Activated naive CD4-positive, alpha-beta T cell (primary cell): ENCODE measurements at regions not wholly inside any gene's neighbourhood (a gene's known extent, or its start where the extent isn't known, plus 50 kb on each side); places are given as distances from the start of the nearest gene placed in this dataset.
"Not testable (repeated sequence)": the region's sequence is repeated elsewhere in the genome, so short reads cannot be mapped to it uniquely, and the experiment has no call there.

Experiments used
- DNase-seq, 4 experiments: peaks; one replicate each; lab custom pipeline; 2025; lab: John Stamatoyannopoulos, UW

- no peak for DNase-seq
Observed at GRCh38 chr10:124213471-124213870, 120.1 kb upstream of the CHST15 start.

DNA sequence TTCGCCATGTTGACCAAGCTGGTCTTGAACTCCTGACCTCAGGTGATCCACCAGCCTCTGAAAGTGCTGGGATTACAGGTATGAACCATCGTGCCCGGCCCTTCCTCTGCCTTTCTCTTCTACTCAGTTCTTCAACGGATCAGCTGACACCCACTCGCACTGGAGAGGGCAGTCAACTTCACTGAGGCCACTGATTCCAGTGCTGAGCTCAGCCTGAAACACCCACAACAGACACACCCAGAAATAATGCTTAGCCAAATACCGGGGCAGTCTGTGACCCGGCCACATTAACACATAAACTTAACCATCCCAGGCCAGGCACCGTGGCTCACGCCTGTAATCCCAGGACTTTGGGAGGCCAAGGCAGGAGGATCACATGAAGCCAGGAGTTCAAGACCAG is 119.3 kb upstream of the CHST15 start:
- DNase-seq: no peak

DNA sequence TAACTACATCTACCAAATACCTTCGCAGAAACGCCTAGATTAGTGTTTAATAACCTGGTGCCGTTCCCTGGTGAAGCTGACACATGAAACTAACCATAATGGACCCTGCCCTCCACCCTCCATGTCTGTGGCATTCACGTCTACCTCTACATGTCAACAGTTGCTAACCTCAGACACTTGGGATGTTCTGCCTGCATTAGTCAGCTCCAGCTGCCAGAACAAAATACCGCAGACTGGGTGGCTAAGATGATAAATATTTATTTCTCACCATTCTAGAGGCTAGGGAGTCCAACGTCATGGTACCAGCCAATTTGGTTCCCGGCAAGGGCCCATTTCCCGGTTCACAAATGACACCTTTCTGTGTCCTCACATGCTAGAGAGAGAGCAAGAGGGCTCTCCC is 118.5 kb upstream of the CHST15 start:
- DNase-seq: no peak

DNA sequence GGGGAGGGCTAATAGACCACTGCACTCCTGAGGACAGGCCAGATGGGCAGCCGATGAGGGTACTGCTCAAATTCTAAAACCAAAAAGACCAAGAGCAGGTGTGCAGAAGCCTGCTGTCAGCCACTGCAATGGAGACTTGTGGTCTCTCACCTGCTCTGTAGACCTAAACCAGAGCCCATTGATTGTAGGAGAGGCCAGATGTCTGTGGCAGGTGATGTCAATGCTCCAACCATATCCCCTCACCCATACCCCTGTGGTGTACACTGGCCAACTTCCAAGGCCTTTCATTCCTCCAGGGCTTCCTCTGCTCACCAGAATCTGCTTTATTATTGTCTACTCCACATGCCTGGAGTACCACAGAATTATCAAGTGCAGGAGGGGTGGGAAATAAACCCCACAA is 116.9 kb upstream of the CHST15 start:
- no peak for DNase-seq

- no peak for DNase-seq
Observed at GRCh38 chr10:124207391-124207790, 114.0 kb upstream of the CHST15 start.

- no peak for DNase-seq
Observed at GRCh38 chr10:124206616-124207015, 113.2 kb upstream of the CHST15 start.

GRCh38 chr10:124205432-124205831 is 112.0 kb upstream of the CHST15 start:
- DNase-seq: no peak

- DNase-seq: no peak
Observed at GRCh38 chr10:124204726-124205125, 111.3 kb upstream of the CHST15 start.

GRCh38 chr10:124200011-124200410 is 106.6 kb upstream of the CHST15 start:
- DNase-seq: no peak

DNA sequence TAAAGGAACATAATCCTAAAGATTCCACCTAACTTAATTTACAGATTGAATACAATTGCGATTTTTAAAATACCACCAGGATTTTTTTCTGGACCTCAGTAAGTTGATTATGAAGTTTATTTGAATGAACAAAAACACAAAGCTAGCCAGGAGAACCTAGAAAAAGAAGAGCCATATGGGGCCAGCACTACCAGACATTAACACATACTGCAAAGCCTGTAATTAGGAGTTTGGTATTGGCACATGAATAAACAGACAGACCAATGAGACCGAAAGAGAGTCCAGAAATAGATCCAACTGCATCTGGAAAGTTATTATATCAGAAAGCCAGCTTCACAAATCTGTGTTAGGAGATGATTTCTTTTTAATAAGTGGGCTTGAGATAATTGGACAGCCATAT is 105.5 kb upstream of the CHST15 start:
- DNase-seq: no peak

GRCh38 chr10:124198125-124198501 is 104.7 kb upstream of the CHST15 start:
- no peak for DNase-seq

DNA sequence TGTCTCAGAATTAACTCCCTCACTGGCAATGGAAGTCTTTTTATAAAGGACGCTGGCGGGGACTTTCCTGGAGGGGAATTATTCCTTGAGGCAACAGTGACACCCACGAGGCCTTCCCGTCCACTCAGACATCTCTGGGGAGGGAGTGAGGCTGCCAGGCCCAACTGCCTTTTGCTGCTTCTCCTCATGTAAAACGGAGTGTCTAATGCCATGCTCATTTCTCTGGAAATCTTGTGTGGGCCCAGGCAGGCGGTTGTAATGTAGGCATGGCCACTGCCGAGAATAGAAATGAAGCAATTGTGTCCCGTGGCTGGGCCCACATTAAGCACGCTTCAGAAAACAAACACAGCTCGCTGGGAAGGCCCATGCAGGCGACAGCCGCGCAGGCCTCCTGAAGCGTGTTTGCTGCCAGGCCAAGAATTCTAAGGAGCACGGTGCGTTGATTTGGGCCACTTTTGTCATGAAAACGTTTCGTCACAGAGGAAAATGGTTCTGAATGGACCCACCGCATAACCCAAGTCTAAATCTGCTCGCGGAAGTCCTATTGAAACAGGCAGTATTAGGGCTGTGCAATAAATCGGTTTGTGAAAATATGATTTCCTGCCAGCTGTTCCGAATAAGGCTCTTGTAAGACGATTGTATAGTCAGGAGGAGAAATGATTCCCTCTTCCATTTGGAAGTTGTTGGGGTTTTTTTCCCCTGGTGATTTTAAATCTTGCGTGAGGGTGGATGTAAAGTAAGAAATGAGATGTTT is 104.2 kb upstream of the CHST15 start:
- no peak for DNase-seq

DNA sequence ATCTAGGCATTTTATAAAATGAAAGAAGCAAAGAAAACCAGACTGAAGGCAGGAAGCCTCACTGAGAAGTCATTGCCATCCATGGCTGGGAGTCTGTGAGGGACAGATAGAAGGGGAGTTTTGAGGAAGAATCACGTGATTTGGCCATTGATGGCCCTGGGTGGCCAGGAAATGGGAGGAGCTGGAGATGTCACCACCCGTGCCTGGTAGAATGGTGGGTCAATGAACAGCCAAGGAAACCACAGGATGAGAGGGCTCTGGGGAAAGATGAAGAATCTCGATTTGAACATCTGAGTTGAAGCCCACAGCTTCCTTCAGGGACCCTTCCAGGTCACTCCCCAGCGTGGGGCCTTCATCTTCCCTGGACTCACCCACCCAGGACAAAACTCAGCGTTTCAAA is 103.3 kb upstream of the CHST15 start:
- DNase-seq: no peak

DNA sequence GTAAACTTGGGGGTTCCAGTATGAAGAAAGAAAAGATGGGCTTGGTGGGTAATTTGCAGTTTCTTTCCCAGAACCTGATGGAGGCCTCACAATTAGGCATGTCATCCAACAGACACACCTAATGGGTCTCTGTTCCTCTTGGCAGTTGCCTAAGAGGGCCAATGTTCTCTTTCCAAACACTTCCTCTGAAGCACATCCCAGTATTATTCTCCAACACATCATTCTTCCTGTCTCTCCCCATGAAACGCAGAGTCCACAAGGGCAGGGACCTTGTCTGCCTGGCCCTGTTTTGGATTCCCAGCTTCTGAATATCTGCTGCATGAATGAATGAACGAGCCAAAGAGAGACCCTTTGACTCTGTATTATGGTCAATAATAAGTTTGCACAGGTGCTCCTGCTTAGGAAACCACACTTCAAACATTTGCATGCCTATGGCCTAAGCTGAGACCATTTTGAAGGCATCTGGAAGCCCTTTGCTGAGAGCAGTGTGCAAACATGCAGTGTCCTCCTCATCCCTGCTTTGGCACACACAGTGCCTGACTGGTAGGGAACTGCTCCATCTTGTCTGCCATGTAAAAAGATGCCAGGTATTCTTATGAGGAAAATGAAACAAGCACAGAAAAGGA is 100.9 kb upstream of the CHST15 start:
- no peak for DNase-seq

- no peak for DNase-seq
Observed at GRCh38 chr10:124193309-124193696, 99.9 kb upstream of the CHST15 start.

DNA sequence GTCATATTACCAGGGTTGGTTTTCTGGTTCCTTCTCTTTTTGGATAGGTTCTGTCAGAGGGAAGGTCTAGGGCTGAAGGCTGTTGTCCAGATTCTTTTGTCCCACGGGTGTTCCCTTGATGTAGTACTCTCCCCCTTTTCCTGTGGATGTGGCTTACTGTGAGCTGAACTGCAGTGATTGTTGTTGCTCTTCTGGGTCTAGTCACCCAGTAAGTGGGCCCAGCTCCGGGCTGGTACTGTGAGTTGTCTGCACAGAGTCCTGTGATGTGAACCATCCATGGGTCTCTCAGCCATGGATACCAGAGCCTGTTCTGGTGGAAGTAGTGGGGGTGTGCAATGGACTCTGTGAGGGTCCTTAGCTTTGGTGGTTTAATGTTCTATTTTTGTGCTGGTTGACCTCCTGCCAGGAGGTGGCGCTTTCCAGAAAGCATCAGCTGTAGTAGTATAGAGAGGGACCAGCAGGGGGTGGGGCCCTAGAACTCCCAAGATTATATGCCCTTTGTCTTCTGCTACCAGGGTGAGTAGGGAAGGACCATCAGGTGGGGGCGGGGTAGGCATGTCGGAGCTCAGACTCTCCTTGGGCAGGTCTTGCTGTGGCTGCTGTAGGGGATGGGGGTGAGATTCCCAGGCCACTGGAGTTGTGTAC is 99.4 kb upstream of the CHST15 start:
- not testable (repeated sequence) for DNase-seq

DNA sequence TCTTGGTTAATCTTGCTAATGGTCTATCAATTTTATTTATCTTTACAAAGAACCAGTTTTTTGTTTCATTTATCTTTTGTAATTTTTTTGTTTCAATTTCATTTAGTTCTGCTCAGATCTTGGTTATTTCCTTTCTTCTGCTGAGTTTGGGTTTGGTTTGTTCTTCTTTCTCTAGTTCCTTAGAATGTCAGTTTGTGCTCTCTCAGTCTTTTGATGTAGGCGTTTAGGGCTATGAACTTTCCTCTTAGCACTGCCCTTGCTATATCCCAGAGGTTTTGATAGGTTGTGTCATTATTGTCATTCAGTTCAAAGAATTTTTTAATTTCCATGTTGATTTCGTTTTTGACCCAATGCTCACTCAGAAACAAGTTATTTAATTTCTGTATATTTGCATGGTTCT is 97.1 kb upstream of the CHST15 start:
- DNase-seq: not testable (repeated sequence)

- no peak for DNase-seq
Observed at GRCh38 chr10:124186956-124187355, 93.6 kb upstream of the CHST15 start.

DNA sequence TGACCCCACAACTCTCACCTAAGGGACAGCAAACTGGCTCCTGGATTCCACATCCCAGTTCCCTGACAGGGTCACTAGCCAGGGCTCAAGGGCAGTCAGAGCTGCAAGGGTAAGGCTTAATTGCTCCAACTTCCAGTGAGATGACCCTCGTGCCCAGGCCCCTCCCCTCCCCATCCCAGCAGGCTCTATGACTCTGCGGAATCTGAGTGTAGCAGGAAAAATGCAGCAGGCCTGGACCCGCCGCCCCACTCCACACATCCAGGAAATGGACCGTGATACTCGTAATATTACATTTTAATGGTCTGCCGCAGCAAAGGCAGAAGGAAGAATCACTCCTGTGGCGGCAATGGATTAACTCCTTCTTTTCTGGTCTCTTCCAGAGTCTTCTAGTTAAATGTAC is 91.7 kb upstream of the CHST15 start:
- DNase-seq: no peak

- no peak for DNase-seq
Observed at GRCh38 chr10:124184208-124184830, 90.9 kb upstream of the CHST15 start.

- DNase-seq: no peak
Observed at GRCh38 chr10:124183617-124184016, 90.2 kb upstream of the CHST15 start.

DNA sequence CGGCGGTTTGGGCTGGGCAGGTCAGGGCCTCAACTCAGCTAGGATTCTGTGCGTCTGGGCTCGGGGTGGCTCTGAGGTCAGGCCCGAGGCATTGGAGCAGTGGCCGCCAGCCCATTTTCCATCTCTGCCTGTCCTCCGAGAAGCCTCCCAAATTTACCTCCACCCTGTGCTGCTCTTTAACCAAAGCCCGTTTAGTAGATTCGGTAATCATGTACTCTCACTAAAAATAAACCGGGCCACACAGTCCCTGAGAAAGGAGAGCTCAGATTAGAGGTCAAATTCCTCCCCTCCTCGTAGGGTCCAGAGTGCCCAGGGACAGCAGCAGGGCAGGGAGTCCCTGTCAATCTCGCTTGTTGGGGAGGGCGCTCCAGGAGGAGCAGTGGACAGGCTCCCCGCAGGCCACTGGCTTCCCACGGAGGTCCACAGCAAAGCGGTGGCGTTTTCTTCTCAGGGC is 88.7 kb upstream of the CHST15 start:
- no peak for DNase-seq

GRCh38 chr10:124181656-124182055 is 88.3 kb upstream of the CHST15 start:
- DNase-seq: no peak
